HG02970 (cell line): ENCODE measurements at regions not wholly inside any gene's neighbourhood (a gene's known extent, or its start where the extent isn't known, plus 50 kb on each side); places are given as distances from the start of the nearest gene placed in this dataset.

Experiments
- ATAC-seq: cut with Tn5 transposase; IDR thresholded peaks from one replicate; pipeline ENCODE4 v1.9.1; 2021; ENCODE audit warnings: mild to moderate bottlenecking, moderate library complexity, moderate number of reproducible peaks; ENCODE audit not compliant: unreplicated experiment, low FRiP score

- no peak for ATAC-seq
Observed at GRCh38 chr6:166052837-166053236, 114.8 kb downstream of the TBXT start.

DNA sequence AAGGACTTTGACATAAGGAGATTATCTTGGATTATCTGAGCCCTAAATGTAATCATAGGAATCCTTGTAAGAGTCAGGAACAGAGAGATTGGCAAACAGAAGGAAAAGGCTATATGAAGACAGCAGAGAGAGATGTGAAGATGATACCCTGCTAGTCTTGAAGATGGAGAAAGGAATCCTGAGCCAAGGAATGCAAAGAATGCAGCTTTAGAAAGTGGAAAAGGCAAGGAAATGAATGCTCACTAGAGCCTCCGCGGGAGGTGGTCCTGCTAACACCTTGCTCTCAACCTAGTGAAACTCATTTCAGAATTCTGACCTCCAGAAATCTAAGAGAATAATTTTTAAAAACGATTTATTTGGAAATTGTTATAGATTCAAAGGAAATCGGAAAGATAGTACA lies 117.1 kb downstream of the TBXT start:
- no peak for ATAC-seq

DNA sequence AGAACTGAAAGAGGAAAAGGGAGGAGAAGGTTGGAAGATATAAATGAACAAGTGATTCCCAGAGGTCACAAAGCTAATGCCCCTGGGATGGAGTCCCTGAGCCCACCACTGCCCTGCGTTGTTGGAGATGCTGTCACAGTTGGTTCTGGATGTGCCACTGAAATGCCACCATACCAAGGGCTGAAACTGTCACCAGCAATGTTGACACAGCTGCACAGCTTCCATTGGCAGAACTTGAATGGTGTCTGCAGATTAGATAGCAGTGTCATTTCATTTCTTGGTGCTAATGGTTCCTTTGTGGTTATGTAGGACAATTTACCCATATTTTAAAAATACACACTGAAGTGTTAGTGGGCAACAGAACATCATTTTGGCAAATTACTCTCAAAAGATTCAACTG lies 120.7 kb downstream of the TBXT start:
- no peak for ATAC-seq

- no peak for ATAC-seq
Observed at GRCh38 chr6:166046226-166046625, 121.4 kb downstream of the TBXT start.

DNA sequence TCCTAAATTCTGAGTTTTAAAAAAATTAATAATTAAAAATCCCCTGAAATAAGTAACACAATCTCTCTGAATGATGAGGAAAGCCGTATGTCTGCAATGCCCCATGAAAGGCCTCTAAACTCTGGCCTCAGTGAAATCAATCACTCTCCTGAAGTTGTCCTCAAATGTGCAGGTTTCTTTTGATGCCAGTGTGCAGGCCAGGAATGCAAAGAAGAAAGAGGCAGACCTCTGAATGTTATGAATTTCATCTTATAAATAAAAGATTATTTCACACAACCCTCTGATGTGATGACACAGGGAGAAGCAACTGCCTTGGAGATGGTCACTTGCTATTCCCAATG lies 121.8 kb downstream of the TBXT start:
- ATAC-seq, result no peak

DNA sequence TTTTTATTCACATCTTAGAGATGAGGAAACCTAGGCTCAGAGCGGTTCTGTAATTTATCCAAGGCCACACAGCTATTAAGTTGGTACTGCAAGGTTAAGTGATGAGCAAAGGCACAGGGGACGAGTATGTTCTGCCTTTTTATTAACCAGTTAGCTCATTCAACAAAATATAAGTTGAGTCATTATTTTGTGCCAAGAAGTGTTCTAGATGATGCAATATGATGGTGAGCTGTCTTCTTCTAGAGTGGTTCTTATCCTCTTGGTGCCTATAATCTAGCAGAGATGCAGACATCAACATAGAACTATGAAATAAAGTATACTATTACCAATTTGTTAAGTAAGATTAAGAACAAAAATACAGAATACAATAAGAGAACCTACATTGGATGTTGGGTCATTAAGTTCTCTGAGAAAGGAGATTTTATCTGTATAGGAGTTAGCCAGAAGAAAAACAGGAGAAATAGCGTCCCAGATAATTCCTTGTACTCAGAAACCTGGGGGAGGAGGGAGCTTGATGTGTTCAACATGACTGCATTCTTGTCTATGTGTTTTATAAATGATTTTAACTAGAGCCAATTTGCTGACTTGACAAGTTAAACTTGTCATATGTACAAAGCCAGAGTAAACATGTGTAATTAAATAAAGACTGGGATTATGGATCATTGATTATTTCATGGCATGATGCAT lies 122.3 kb downstream of the TBXT start:
- ATAC-seq, result no peak

GRCh38 chr6:166041277-166041676 lies 126.4 kb downstream of the TBXT start:
- ATAC-seq, result no peak

DNA sequence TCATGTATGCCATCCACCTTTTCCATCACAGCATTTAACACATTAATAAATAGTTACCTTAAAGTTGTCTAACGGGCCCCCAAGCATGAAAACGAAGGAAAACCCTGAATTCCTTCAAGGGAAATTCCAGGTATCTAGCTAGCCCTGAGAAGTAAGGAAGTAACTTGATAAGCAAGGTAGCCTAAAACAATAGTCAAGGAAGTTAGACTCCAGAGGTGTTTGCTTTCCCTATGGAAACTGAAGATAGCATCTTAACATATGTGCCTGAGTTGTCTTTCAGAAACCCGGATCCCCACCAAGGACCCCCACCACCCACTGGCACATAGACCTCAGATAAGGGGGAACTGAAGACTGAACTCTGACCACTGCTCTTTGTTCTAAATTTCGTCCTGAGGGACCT lies 127.4 kb downstream of the TBXT start:
- ATAC-seq, result no peak

DNA sequence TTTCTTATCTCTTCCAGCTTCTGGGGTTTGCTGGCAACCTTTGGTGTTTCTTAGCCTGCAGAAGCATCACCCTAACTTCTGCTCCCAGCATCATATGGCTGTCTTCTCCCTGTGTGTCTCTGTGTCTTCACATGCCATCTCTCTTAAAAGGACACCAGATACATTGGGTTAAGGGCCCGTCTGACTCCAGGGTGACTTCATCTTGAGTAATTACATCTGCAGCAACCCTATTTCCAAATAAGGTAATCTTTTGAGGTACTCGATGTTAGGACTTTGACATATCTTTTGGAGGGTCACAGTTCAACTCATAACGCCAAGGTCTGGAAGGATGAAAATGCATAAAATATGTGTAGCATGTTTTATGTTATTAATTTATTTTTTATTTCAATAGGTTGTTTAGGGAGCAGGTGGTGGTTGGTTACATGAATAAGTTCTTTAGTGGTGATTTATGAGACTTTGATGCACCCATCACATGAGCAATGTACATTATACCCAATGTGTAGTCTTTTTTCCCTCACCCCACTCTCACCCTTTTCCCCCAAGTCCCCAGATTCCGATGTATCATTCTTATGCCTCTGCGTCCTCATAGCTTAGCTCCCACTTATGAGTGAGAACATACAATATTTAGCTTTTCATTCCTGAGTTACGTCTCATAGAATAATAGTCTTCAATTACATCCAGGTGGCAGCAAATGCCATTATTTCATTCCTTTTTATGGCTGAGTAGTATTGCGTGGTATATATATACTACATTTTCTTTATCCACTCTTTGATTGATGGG lies 131.1 kb downstream of the TBXT start:
- ATAC-seq, result no peak

GRCh38 chr6:166032366-166033200 lies 135.1 kb downstream of the TBXT start:
- no peak for ATAC-seq

GRCh38 chr6:166031275-166031674 lies 136.4 kb downstream of the TBXT start:
- ATAC-seq, result no peak

- ATAC-seq, result no peak
Observed at GRCh38 chr6:166029506-166029905, 138.1 kb downstream of the TBXT start.

DNA sequence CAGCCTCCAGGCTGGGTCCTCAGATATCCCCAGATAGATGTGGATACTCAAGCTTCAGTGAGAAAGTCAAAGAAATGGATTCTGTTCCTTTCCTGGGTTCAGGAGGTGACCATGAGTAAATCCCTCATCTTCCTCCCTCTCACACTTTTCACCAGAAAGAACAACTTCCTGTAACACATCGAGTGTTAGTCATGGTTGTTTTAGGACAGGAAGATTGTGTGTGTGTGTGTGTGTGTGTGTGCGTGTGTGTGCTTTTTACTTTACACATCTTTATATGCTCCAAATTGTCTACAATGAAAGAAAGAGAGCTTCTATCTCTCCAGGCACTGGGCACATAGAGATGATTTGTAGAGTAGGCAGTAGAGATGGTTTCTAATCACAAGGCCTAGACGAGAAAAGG lies 139.9 kb downstream of the TBXT start:
- ATAC-seq, result no peak

DNA sequence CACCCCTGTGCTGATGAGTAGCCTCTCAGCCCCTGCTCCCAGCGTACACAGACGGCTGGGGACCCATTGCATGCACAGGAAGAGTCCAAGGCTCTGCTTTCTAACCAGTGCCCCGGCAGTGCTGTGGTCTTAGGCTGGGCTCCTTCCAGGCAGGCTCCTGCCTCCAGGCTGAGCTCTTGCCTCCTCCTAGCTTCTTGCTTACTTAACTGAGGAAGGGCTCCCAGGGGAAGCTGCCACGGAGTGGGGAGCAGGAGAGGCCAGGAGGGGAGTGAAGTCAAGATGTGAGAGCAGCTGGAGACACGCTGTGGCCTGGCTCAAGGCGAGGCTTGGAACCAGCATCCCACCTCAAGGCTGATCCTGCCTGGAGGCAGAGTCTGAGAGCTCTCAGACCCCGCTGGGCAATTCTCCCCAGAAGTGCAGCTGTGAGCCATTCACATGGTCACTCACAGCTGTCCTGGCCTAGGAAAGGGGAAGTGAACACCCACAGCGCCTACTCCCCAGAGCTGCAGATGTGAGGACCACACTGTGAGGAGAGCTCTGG lies 141.0 kb downstream of the TBXT start:
- ATAC-seq, result no peak

- ATAC-seq, result no peak
Observed at GRCh38 chr6:166025149-166025898, 142.3 kb downstream of the TBXT start.

- ATAC-seq, result no peak
Observed at GRCh38 chr6:166024252-166024651, 143.4 kb downstream of the TBXT start.

- no peak for ATAC-seq
Observed at GRCh38 chr6:166023273-166023989, 144.2 kb downstream of the TBXT start.

- no peak for ATAC-seq
Observed at GRCh38 chr6:166021429-166021828, 146.2 kb downstream of the TBXT start.

GRCh38 chr6:166019214-166019613 lies 148.4 kb downstream of the TBXT start:
- ATAC-seq, result no peak
